LHCN-M2 (cell line): ENCODE measurements at regions not wholly inside any gene's neighbourhood (a gene's known extent, or its start where the extent isn't known, plus 50 kb on each side); places are given as distances from the start of the nearest gene placed in this dataset.

ENCODE experiments used
- DNase-seq: peaks from one replicate; pipeline ENCODE4 v3.0.0-alpha.2; 2012; ENCODE audit warnings: low read depth

GRCh38 chr5:30600892-30601291 is 592.6 kb upstream of the CDH6 start:
- no peak for DNase-seq

- no peak for DNase-seq
Measured at GRCh38 chr5:30596495-30597064, 596.9 kb upstream of the CDH6 start.

GRCh38 chr5:30594331-30594730 is 599.2 kb upstream of the CDH6 start:
- DNase-seq = no peak

- DNase-seq = no peak
Measured at GRCh38 chr5:30592833-30593232, 600.7 kb upstream of the CDH6 start.

GRCh38 chr5:30581198-30581935 is 612.1 kb upstream of the CDH6 start:
- DNase-seq = no peak

- DNase-seq = no peak
Measured at GRCh38 chr5:30574761-30575160, 618.7 kb upstream of the CDH6 start.

GRCh38 chr5:30572279-30572678 is 621.2 kb upstream of the CDH6 start:
- DNase-seq = no peak

GRCh38 chr5:30561771-30562170 is 631.7 kb upstream of the CDH6 start:
- DNase-seq = no peak

- DNase-seq = no peak
Measured at GRCh38 chr5:30551618-30552017, 641.9 kb upstream of the CDH6 start.

GRCh38 chr5:30548580-30549305 is 644.7 kb upstream of the CDH6 start:
- DNase-seq = no peak

GRCh38 chr5:30540150-30540549 is 653.3 kb upstream of the CDH6 start:
- no peak for DNase-seq

GRCh38 chr5:30539004-30539634 is 654.4 kb upstream of the CDH6 start:
- DNase-seq = no peak

- no peak for DNase-seq
Measured at GRCh38 chr5:30525353-30525752, 668.1 kb upstream of the CDH6 start.

- DNase-seq = no peak
Measured at GRCh38 chr5:30524428-30524827, 669.1 kb upstream of the CDH6 start.

GRCh38 chr5:30523061-30523460 is 670.4 kb upstream of the CDH6 start:
- DNase-seq = no peak

GRCh38 chr5:30505014-30505886 is 688.2 kb upstream of the CDH6 start:
- DNase-seq = no peak

- DNase-seq = no peak
Measured at GRCh38 chr5:30502277-30502676, 691.2 kb upstream of the CDH6 start.

- DNase-seq = no peak
Measured at GRCh38 chr5:30501065-30501464, 692.4 kb upstream of the CDH6 start.

- DNase-seq = no peak
Measured at GRCh38 chr5:30500513-30500912, 693.0 kb upstream of the CDH6 start.

- DNase-seq = no peak
Measured at GRCh38 chr5:30499402-30499801, 694.1 kb upstream of the CDH6 start.

- DNase-seq = no peak
Measured at GRCh38 chr5:30498972-30499371, 694.5 kb upstream of the CDH6 start.
